ENCODE measurements at regions not wholly inside any gene's neighbourhood (a gene's known extent, or its start where the extent isn't known, plus 50 kb on each side); places are given as distances from the start of the nearest gene placed in this dataset.

DNA sequence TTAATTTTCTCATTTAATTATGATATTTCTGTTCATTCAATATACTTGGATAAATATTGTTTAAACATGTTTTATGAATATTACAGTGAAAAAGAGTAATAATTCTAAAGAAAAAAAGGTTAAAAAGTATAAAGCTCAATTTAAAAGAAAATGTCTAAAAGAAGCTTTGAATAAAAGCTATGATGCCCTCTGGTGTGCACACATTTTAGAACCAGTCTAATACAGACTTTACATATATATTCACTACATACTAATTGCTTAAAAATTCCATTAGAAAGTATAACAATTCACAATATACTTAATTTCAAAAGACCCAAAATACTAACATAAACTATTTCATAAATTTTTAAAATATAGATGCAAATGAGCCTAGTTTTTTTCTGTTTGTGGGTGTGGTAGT is 909.1 kb upstream of the ROBO1 start:
- H3K9me3 ChIP-seq = no peaks in the 10 kb centered on the region
- no peaks in the 10 kb centered on the region for H3K36me3 ChIP-seq
- no peak overlapping the region for H3K4me3 ChIP-seq
- no peak for DNase-seq (ENCODE audit: low spot score in 2 of 2)
- no peaks in the 10 kb centered on the region for H3K4me1 ChIP-seq
- TF ChIP-seq POLR2A (IDR thresholded peaks at IDR 0.05) (no peak), EP300 (IDR thresholded peaks at IDR 0.05) (no peak), CTCF (IDR thresholded peaks at IDR 0.05) (no peak), POLR2AphosphoS5 (IDR thresholded peaks at IDR 0.05) (no peak)
- no peaks in the 10 kb centered on the region for H3K27me3 ChIP-seq
- H3K27ac ChIP-seq = no peak overlapping the region

DNA sequence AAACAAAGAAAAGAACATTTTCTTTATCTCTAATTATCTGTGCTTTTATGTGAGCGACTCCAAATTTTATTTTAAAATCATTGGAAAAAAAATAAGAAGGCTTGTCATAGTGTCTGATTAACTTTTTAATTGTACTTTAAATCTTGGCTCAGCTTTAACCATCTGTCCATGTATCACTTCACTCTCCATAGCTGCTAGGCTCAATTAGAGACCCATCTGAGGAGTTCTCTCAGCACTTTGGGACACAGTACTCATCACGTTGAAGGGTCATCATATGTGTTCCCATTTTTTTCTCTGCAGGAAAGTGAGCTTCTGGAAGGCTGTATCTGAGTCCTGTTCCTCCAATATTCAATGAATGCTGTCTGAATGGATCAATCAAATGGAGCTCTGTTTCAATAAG is 908.5 kb upstream of the ROBO1 start:
- no peak for DNase-seq (ENCODE audit: low spot score in 2 of 2)
- Histone ChIP-seq H3K9me3 (no peaks in the 10 kb centered on the region), H3K27me3 (no peaks in the 10 kb centered on the region), H3K4me3 (no peak overlapping the region), H3K4me1 (no peaks in the 10 kb centered on the region), H3K27ac (no peak overlapping the region), H3K36me3 (no peaks in the 10 kb centered on the region)
- TF ChIP-seq POLR2A (IDR thresholded peaks at IDR 0.05) = no peak
- no peak for TF ChIP-seq EP300 (IDR thresholded peaks at IDR 0.05)
- TF ChIP-seq CTCF (IDR thresholded peaks at IDR 0.05) = no peak
- TF ChIP-seq POLR2AphosphoS5 (IDR thresholded peaks at IDR 0.05) = no peak
- 64% methylated on average over 2 of the region's 2 CpGs for WGBS

GRCh38 chr3:80675790-80676189 is 908.0 kb upstream of the ROBO1 start:
- TF ChIP-seq CTCF (IDR thresholded peaks at IDR 0.05) (no peak), POLR2A (IDR thresholded peaks at IDR 0.05) (no peak), EP300 (IDR thresholded peaks at IDR 0.05) (no peak), POLR2AphosphoS5 (IDR thresholded peaks at IDR 0.05) (no peak)
- H3K4me1 ChIP-seq = no peaks in the 10 kb centered on the region
- WGBS = 40% methylated on average over 4 of the region's 4 CpGs

GRCh38 chr3:80668600-80669294 is 900.9 kb upstream of the ROBO1 start:
- TF ChIP-seq POLR2AphosphoS5 (IDR thresholded peaks at IDR 0.05) (no peak), POLR2A (IDR thresholded peaks at IDR 0.05) (no peak), CTCF (IDR thresholded peaks at IDR 0.05) (no peak), EP300 (IDR thresholded peaks at IDR 0.05) (no peak)
- Histone ChIP-seq H3K36me3 (no peaks in the 10 kb centered on the region), H3K4me3 (no peak overlapping the region), H3K9me3 (peaks cover 4% of the 10 kb centered on the region), H3K4me1 (no peaks in the 10 kb centered on the region), H3K27me3 (no peaks in the 10 kb centered on the region), H3K27ac (no peak overlapping the region)
- 79% methylated on average over 4 of the region's 4 CpGs for WGBS
- no peak for DNase-seq (ENCODE audit: low spot score in 2 of 2)

More at GRCh38 chr3:80675790-80676189, 908.0 kb upstream of the ROBO1 start:
- Histone ChIP-seq H3K27ac (no peak overlapping the region), H3K27me3 (no peaks in the 10 kb centered on the region), H3K9me3 (no peaks in the 10 kb centered on the region), H3K36me3 (no peaks in the 10 kb centered on the region), H3K4me3 (no peak overlapping the region)
- no peak for DNase-seq (ENCODE audit: low spot score in 2 of 2)

DNA sequence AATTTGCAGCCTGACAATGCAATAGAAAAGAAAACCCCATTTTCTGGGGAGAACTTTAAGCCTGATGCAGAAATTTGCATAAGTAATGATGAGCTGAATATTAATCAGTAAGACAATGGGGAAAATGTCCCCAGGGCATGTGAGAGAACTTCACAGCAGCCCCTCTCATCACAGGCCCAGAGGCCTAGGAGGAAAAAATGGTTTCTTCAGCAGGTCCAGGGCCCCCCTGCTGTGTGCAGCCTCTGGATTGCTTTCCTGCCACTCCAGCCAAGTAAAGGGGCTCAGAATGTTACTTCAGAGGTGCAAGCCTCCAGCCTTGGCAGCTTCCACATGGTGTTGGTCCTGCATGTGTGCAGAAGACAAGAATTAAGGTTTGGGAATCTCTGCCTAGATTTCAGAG is 900.3 kb upstream of the ROBO1 start:
- Histone ChIP-seq H3K4me1 (no peaks in the 10 kb centered on the region), H3K9me3 (peaks cover 4% of the 10 kb centered on the region), H3K4me3 (no peak overlapping the region), H3K27ac (no peak overlapping the region), H3K36me3 (no peaks in the 10 kb centered on the region), H3K27me3 (no peaks in the 10 kb centered on the region)
- no peak for TF ChIP-seq POLR2AphosphoS5 (IDR thresholded peaks at IDR 0.05)
- DNase-seq (ENCODE audit: low spot score in 2 of 2) = no peak

DNA sequence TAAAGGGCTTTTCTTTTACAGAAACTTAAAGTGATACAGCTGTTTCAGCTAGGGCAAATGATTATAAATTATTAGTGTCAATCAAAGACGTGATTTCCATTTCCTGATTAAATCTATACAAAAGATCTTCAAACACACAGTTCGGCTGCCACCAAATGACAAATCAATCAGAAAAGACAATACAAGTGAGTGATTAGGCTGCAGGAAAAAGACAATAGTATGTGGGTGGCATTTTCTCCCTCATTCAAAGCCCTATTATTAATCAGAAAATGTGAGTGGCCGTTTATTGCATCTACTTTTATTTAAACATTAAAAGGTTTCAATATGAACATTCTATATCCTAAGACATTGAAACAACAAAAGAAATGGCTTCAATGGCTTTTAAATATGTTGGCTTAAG is 895.6 kb upstream of the ROBO1 start:
- Histone ChIP-seq H3K36me3 (no peaks in the 10 kb centered on the region), H3K9me3 (peaks cover 2% of the 10 kb centered on the region), H3K27me3 (no peaks in the 10 kb centered on the region), H3K27ac (no peak overlapping the region), H3K4me3 (no peak overlapping the region), H3K4me1 (no peaks in the 10 kb centered on the region)
- 42% methylated on average over 3 of the region's 3 CpGs for WGBS
- no peak for DNase-seq (ENCODE audit: low spot score in 2 of 2)
- TF ChIP-seq EP300 (IDR thresholded peaks at IDR 0.05) (no peak), POLR2A (IDR thresholded peaks at IDR 0.05) (no peak), CTCF (IDR thresholded peaks at IDR 0.05) (no peak), POLR2AphosphoS5 (IDR thresholded peaks at IDR 0.05) (no peak)

Measured in suprapubic skin (tissue), 4 donors.